WTC11 (cell line): ENCODE measurements at regions not wholly inside any gene's neighbourhood (a gene's known extent, or its start where the extent isn't known, plus 50 kb on each side); places are given as distances from the start of the nearest gene placed in this dataset.

Experiments used
- ATAC-seq: fragments of 200-7000 bp; cut with Tn5 transposase; 2 replicates; pipeline ENCODE4 v1.10.0; 2021; ENCODE audit warnings: mild to moderate bottlenecking, moderate library complexity
- CTCF ChIA-PET: fragments of 300-600 bp; sonication (Branson Sonifier 250); formaldehyde crosslinking; loops from one replicate; lab custom pipeline; 2021; ENCODE audit warnings: antibody characterized with exemption; lab: Charles Lee
- POLR2A ChIA-PET: fragments of 350-600 bp; sonication (Branson Sonifier 250); formaldehyde crosslinking; loops from one replicate; lab custom pipeline; 2021; ENCODE audit warnings: antibody characterized with exemption; lab: Charles Lee
- DNase-seq: peaks from one replicate; pipeline ENCODE4 v3.0.0; 2021; ENCODE audit warnings: low spot score
- H3K27ac Mint-ChIP-seq: 2 replicates; pipeline ENCODE4 v1.8.0; 2021; ENCODE audit warnings: mixed read lengths
- H3K27me3 Mint-ChIP-seq: 2 replicates; pipeline ENCODE4 v1.8.0; 2021; ENCODE audit warnings: low read depth, mild to moderate bottlenecking, moderate library complexity, mixed read lengths
- H3K36me3 Mint-ChIP-seq: 2 replicates; pipeline ENCODE4 v1.8.0; 2021; ENCODE audit warnings: mixed read lengths
- H3K4me1 Mint-ChIP-seq: 2 replicates; pipeline ENCODE4 v1.8.0; 2022; ENCODE audit warnings: mixed read lengths
- H3K4me3 Mint-ChIP-seq: 2 replicates; pipeline ENCODE4 v1.8.0; 2021; ENCODE audit warnings: mild to moderate bottlenecking, moderate library complexity, mixed read lengths
- H3K9me3 Mint-ChIP-seq: 2 replicates; pipeline ENCODE4 v1.8.0; 2021; ENCODE audit warnings: mixed read lengths
- CREM ChIP-seq: sonication (generic); formaldehyde crosslinking; IDR thresholded peaks from 2 replicates; pipeline ENCODE4 v1.8.1; 2022; ENCODE audit warnings: mild to moderate bottlenecking, missing genetic modification reagents, moderate library complexity
- ESRRA ChIP-seq: sonication (generic); formaldehyde crosslinking; IDR thresholded peaks from 2 replicates; pipeline ENCODE4 v1.8.1; 2022; ENCODE audit warnings: mild to moderate bottlenecking, missing genetic modification reagents, borderline replicate concordance
- FOXJ3 ChIP-seq: sonication (generic); formaldehyde crosslinking; IDR thresholded peaks from 2 replicates; pipeline ENCODE4 v1.9.0; 2021; ENCODE audit warnings: missing genetic modification reagents, mild to moderate bottlenecking, borderline replicate concordance
- GABPB1 ChIP-seq: sonication (generic); formaldehyde crosslinking; IDR thresholded peaks from 2 replicates; pipeline ENCODE4 v1.8.1; 2023; ENCODE audit warnings: mild to moderate bottlenecking, missing genetic modification reagents
- JUN ChIP-seq: sonication (generic); formaldehyde crosslinking; IDR thresholded peaks from 2 replicates; pipeline ENCODE4 v1.8.0; 2023; ENCODE audit warnings: mild to moderate bottlenecking, missing genetic modification reagents
- KAT7 ChIP-seq: sonication (generic); formaldehyde crosslinking; IDR thresholded peaks from 2 replicates; pipeline ENCODE4 v1.8.1; 2023; ENCODE audit warnings: missing genetic modification reagents, mild to moderate bottlenecking, borderline replicate concordance
- NFE2L1 ChIP-seq: sonication (generic); formaldehyde crosslinking; IDR thresholded peaks from 2 replicates; pipeline ENCODE4 v1.8.1; 2023; ENCODE audit warnings: missing genetic modification reagents
- NR1H2 ChIP-seq: sonication (generic); formaldehyde crosslinking; IDR thresholded peaks from 2 replicates; pipeline ENCODE4 v1.9.0; 2021; ENCODE audit warnings: mild to moderate bottlenecking, moderate library complexity, missing genetic modification reagents
- RORB ChIP-seq: fragments of 250-450 bp; sonication (Bioruptor Pico); IDR thresholded peaks from 2 replicates; pipeline ENCODE4 v1.9.0; 2021; ENCODE audit warnings: mild to moderate bottlenecking
- ZNF121 ChIP-seq: sonication (generic); formaldehyde crosslinking; IDR thresholded peaks from 2 replicates; pipeline ENCODE4 v1.8.0; 2023; ENCODE audit warnings: missing genetic modification reagents
- ZNF138 ChIP-seq: sonication (generic); formaldehyde crosslinking; conservative IDR thresholded peaks from 2 replicates; pipeline ENCODE4 v1.8.1; 2022; ENCODE audit warnings: mild to moderate bottlenecking, moderate library complexity, missing genetic modification reagents
- ZNF232 ChIP-seq: sonication (generic); formaldehyde crosslinking; IDR thresholded peaks from 2 replicates; pipeline ENCODE4 v1.8.0; 2022; ENCODE audit warnings: mild to moderate bottlenecking, missing genetic modification reagents
- TF ChIP-seq, protein P1 (sequence below): sonication (generic); formaldehyde crosslinking; IDR thresholded peaks from 2 replicates; pipeline ENCODE4 v1.8.1; 2023; ENCODE audit warnings: mild to moderate bottlenecking, missing genetic modification reagents
- TF ChIP-seq, protein P2 (sequence below): sonication (generic); formaldehyde crosslinking; IDR thresholded peaks from 2 replicates; pipeline ENCODE4 v1.8.1; 2022; ENCODE audit warnings: low read depth, missing genetic modification reagents, borderline replicate concordance
- TF ChIP-seq, protein P3 (sequence below): sonication (generic); formaldehyde crosslinking; IDR thresholded peaks from 2 replicates; pipeline ENCODE4 v1.8.0; 2022; ENCODE audit warnings: mild to moderate bottlenecking, missing genetic modification reagents
- TF ChIP-seq, protein P4 (sequence below): sonication (generic); formaldehyde crosslinking; IDR thresholded peaks from 2 replicates; pipeline ENCODE4 v1.8.0; 2022; ENCODE audit warnings: mild to moderate bottlenecking, missing genetic modification reagents
- TF ChIP-seq, protein P5 (sequence below): fragments of 200-600 bp; IDR thresholded peaks from 2 replicates; pipeline ENCODE4 v1.8.0; 2022; ENCODE audit warnings: antibody characterized with exemption
- TF ChIP-seq, protein P6 (sequence below): sonication (generic); formaldehyde crosslinking; conservative IDR thresholded peaks from 2 replicates; pipeline ENCODE4 v1.8.1; 2023; ENCODE audit warnings: mild to moderate bottlenecking, low read depth, missing genetic modification reagents, moderate library complexity
- TF ChIP-seq, protein P7 (sequence below): sonication (generic); formaldehyde crosslinking; IDR thresholded peaks from 2 replicates; pipeline ENCODE4 v1.8.1; 2023; ENCODE audit warnings: mild to moderate bottlenecking, missing genetic modification reagents
- TF ChIP-seq, protein P8 (sequence below): sonication (generic); formaldehyde crosslinking; IDR thresholded peaks from 2 replicates; pipeline ENCODE4 v1.8.1; 2023; ENCODE audit warnings: mild to moderate bottlenecking, missing genetic modification reagents, moderate library complexity
- TF ChIP-seq, protein P9 (sequence below): fragments of 250-450 bp; sonication (Bioruptor Pico); IDR thresholded peaks from 2 replicates; pipeline ENCODE4 v1.9.0; 2021; ENCODE audit warnings: mild to moderate bottlenecking, borderline replicate concordance

DNA sequence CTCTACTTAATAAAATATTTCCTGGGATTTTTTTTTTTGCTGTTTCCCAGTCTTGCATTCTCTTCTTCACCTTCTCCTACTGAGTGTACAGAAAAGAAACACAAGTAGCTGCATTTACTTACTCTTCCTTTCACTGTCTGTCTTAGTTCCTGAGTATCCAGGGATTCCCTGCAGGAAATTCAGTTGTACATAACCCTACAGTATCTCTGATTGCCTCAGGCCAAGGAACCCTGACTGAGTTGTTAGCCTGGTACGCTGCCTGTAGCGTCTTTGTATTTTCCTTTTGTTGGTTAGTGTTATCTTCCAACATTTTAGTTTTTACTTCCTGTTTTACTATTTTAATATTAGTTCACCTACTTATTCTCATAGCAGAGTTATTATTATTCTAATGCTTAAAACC lies 142.5 kb upstream of the ROBO1 start:
- no peaks in the 10 kb centered on the region for H3K9me3 Mint-ChIP-seq
- POLR2A ChIA-PET, result no interaction called here
- CTCF ChIA-PET, result no interaction called here
- H3K36me3 Mint-ChIP-seq, result no peaks in the 10 kb centered on the region
- H3K4me1 Mint-ChIP-seq, result peaks cover 12% of the 10 kb centered on the region
- ATAC-seq, result peak; percentile 72
- TF ChIP-seq, protein P1, sequence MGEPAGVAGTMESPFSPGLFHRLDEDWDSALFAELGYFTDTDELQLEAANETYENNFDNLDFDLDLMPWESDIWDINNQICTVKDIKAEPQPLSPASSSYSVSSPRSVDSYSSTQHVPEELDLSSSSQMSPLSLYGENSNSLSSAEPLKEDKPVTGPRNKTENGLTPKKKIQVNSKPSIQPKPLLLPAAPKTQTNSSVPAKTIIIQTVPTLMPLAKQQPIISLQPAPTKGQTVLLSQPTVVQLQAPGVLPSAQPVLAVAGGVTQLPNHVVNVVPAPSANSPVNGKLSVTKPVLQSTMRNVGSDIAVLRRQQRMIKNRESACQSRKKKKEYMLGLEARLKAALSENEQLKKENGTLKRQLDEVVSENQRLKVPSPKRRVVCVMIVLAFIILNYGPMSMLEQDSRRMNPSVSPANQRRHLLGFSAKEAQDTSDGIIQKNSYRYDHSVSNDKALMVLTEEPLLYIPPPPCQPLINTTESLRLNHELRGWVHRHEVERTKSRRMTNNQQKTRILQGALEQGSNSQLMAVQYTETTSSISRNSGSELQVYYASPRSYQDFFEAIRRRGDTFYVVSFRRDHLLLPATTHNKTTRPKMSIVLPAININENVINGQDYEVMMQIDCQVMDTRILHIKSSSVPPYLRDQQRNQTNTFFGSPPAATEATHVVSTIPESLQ, result no peak
- no peak for TF ChIP-seq JUN (CRISPR knock-in tag)
- TF ChIP-seq, protein P2, sequence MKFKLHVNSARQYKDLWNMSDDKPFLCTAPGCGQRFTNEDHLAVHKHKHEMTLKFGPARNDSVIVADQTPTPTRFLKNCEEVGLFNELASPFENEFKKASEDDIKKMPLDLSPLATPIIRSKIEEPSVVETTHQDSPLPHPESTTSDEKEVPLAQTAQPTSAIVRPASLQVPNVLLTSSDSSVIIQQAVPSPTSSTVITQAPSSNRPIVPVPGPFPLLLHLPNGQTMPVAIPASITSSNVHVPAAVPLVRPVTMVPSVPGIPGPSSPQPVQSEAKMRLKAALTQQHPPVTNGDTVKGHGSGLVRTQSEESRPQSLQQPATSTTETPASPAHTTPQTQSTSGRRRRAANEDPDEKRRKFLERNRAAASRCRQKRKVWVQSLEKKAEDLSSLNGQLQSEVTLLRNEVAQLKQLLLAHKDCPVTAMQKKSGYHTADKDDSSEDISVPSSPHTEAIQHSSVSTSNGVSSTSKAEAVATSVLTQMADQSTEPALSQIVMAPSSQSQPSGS (CRISPR knock-in tag), result no peak
- no peak for TF ChIP-seq ZNF121 (CRISPR knock-in tag)
- TF ChIP-seq, protein P3, sequence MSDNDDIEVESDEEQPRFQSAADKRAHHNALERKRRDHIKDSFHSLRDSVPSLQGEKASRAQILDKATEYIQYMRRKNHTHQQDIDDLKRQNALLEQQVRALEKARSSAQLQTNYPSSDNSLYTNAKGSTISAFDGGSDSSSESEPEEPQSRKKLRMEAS, result no peak
- TF ChIP-seq, protein P4, sequence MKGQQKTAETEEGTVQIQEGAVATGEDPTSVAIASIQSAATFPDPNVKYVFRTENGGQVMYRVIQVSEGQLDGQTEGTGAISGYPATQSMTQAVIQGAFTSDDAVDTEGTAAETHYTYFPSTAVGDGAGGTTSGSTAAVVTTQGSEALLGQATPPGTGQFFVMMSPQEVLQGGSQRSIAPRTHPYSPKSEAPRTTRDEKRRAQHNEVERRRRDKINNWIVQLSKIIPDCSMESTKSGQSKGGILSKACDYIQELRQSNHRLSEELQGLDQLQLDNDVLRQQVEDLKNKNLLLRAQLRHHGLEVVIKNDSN (CRISPR knock-in tag), result no peak
- no peak for TF ChIP-seq RORB
- TF ChIP-seq, protein P5, sequence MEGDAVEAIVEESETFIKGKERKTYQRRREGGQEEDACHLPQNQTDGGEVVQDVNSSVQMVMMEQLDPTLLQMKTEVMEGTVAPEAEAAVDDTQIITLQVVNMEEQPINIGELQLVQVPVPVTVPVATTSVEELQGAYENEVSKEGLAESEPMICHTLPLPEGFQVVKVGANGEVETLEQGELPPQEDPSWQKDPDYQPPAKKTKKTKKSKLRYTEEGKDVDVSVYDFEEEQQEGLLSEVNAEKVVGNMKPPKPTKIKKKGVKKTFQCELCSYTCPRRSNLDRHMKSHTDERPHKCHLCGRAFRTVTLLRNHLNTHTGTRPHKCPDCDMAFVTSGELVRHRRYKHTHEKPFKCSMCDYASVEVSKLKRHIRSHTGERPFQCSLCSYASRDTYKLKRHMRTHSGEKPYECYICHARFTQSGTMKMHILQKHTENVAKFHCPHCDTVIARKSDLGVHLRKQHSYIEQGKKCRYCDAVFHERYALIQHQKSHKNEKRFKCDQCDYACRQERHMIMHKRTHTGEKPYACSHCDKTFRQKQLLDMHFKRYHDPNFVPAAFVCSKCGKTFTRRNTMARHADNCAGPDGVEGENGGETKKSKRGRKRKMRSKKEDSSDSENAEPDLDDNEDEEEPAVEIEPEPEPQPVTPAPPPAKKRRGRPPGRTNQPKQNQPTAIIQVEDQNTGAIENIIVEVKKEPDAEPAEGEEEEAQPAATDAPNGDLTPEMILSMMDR, result no peak
- no peak overlapping the region for H3K4me3 Mint-ChIP-seq
- no peaks in the 10 kb centered on the region for H3K27me3 Mint-ChIP-seq
- DNase-seq, result no peak
- no peak overlapping the region for H3K27ac Mint-ChIP-seq

DNA sequence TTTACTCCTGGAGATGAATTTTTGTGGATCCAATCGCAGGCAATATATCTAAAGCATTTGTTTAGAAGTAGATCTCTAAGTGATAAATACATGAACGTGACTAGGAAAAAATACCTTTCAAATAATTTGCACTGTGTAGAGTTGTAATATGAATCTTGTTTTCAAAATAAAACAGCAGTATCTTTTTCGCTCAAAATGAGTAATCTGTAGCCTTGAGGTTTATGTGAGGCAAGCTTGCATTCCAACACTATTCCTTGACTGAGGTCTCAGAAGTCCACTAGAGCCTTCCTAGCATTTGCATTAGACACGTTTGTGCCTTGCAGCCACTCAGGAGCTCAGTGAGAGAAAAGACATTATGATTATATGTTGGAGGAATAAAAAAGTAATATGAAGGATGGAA lies 138.3 kb upstream of the ROBO1 start:
- Mint-ChIP-seq H3K4me1 (peaks cover 14% of the 10 kb centered on the region), H3K27me3 (no peaks in the 10 kb centered on the region), H3K9me3 (no peaks in the 10 kb centered on the region), H3K27ac (no peak overlapping the region), H3K4me3 (no peak overlapping the region), H3K36me3 (no peaks in the 10 kb centered on the region)
- POLR2A ChIA-PET, result no interaction called here
- no peak for DNase-seq
- ATAC-seq, result no peak
- CTCF ChIA-PET, result no interaction called here
- TF ChIP-seq GABPB1 (no peak), NR1H2 (no peak), NFE2L1 (CRISPR knock-in tag) (no peak), CREM (CRISPR knock-in tag) (no peak), ESRRA (CRISPR knock-in tag) (no peak), ZNF232 (CRISPR knock-in tag) (no peak), FOXJ3 (CRISPR knock-in tag) (no peak), KAT7 (no peak), ZNF138 (no peak)
- TF ChIP-seq, protein P6, sequence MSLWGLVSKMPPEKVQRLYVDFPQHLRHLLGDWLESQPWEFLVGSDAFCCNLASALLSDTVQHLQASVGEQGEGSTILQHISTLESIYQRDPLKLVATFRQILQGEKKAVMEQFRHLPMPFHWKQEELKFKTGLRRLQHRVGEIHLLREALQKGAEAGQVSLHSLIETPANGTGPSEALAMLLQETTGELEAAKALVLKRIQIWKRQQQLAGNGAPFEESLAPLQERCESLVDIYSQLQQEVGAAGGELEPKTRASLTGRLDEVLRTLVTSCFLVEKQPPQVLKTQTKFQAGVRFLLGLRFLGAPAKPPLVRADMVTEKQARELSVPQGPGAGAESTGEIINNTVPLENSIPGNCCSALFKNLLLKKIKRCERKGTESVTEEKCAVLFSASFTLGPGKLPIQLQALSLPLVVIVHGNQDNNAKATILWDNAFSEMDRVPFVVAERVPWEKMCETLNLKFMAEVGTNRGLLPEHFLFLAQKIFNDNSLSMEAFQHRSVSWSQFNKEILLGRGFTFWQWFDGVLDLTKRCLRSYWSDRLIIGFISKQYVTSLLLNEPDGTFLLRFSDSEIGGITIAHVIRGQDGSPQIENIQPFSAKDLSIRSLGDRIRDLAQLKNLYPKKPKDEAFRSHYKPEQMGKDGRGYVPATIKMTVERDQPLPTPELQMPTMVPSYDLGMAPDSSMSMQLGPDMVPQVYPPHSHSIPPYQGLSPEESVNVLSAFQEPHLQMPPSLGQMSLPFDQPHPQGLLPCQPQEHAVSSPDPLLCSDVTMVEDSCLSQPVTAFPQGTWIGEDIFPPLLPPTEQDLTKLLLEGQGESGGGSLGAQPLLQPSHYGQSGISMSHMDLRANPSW (CRISPR knock-in tag), result no peak
- TF ChIP-seq, protein P7, sequence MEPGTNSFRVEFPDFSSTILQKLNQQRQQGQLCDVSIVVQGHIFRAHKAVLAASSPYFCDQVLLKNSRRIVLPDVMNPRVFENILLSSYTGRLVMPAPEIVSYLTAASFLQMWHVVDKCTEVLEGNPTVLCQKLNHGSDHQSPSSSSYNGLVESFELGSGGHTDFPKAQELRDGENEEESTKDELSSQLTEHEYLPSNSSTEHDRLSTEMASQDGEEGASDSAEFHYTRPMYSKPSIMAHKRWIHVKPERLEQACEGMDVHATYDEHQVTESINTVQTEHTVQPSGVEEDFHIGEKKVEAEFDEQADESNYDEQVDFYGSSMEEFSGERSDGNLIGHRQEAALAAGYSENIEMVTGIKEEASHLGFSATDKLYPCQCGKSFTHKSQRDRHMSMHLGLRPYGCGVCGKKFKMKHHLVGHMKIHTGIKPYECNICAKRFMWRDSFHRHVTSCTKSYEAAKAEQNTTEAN, result no peak
- TF ChIP-seq, protein P8, sequence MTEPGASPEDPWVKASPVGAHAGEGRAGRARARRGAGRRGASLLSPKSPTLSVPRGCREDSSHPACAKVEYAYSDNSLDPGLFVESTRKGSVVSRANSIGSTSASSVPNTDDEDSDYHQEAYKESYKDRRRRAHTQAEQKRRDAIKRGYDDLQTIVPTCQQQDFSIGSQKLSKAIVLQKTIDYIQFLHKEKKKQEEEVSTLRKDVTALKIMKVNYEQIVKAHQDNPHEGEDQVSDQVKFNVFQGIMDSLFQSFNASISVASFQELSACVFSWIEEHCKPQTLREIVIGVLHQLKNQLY (CRISPR knock-in tag), result no peak
- TF ChIP-seq, protein P9, sequence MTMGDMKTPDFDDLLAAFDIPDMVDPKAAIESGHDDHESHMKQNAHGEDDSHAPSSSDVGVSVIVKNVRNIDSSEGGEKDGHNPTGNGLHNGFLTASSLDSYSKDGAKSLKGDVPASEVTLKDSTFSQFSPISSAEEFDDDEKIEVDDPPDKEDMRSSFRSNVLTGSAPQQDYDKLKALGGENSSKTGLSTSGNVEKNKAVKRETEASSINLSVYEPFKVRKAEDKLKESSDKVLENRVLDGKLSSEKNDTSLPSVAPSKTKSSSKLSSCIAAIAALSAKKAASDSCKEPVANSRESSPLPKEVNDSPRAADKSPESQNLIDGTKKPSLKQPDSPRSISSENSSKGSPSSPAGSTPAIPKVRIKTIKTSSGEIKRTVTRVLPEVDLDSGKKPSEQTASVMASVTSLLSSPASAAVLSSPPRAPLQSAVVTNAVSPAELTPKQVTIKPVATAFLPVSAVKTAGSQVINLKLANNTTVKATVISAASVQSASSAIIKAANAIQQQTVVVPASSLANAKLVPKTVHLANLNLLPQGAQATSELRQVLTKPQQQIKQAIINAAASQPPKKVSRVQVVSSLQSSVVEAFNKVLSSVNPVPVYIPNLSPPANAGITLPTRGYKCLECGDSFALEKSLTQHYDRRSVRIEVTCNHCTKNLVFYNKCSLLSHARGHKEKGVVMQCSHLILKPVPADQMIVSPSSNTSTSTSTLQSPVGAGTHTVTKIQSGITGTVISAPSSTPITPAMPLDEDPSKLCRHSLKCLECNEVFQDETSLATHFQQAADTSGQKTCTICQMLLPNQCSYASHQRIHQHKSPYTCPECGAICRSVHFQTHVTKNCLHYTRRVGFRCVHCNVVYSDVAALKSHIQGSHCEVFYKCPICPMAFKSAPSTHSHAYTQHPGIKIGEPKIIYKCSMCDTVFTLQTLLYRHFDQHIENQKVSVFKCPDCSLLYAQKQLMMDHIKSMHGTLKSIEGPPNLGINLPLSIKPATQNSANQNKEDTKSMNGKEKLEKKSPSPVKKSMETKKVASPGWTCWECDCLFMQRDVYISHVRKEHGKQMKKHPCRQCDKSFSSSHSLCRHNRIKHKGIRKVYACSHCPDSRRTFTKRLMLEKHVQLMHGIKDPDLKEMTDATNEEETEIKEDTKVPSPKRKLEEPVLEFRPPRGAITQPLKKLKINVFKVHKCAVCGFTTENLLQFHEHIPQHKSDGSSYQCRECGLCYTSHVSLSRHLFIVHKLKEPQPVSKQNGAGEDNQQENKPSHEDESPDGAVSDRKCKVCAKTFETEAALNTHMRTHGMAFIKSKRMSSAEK (CRISPR knock-in tag), result no peak
